Adipocyte (in vitro differentiated cells): ENCODE measurements at regions not wholly inside any gene's neighbourhood (a gene's known extent, or its start where the extent isn't known, plus 50 kb on each side); places are given as distances from the start of the nearest gene placed in this dataset.

ENCODE experiments used
- DNase-seq: peaks from one replicate; pipeline ENCODE4 v3.0.0-alpha.2; 2015; ENCODE audit warnings: low read depth
- H3K27me3 ChIP-seq: replicated peaks from 2 replicates; pipeline ENCODE4 v1.7.0; 2013; ENCODE audit warnings: mild to moderate bottlenecking, low read length, moderate library complexity; ENCODE audit not compliant: control insufficient read depth, insufficient read depth
- H3K36me3 ChIP-seq: 2 replicates; pipeline ENCODE4 v1.7.0; 2013; ENCODE audit warnings: low read length, mild to moderate bottlenecking, moderate library complexity; ENCODE audit not compliant: control insufficient read depth, insufficient read depth, severe bottlenecking
- H3K4me1 ChIP-seq: 2 replicates; pipeline ENCODE4 v1.7.0; 2013; ENCODE audit warnings: mild to moderate bottlenecking, low read length, moderate library complexity; ENCODE audit not compliant: control insufficient read depth, insufficient read depth
- H3K4me3 ChIP-seq: 2 replicates; pipeline ENCODE4 v1.7.0; 2013; ENCODE audit warnings: mild to moderate bottlenecking, low read length, moderate library complexity
- H3K9ac ChIP-seq: 2 replicates; pipeline ENCODE4 v1.7.0; 2013; ENCODE audit warnings: mild to moderate bottlenecking, low read length, moderate library complexity
- H3K9me3 ChIP-seq: 2 replicates; pipeline ENCODE4 v1.7.0; 2013; ENCODE audit warnings: mild to moderate bottlenecking, low read length, moderate library complexity; ENCODE audit not compliant: control insufficient read depth

DNA sequence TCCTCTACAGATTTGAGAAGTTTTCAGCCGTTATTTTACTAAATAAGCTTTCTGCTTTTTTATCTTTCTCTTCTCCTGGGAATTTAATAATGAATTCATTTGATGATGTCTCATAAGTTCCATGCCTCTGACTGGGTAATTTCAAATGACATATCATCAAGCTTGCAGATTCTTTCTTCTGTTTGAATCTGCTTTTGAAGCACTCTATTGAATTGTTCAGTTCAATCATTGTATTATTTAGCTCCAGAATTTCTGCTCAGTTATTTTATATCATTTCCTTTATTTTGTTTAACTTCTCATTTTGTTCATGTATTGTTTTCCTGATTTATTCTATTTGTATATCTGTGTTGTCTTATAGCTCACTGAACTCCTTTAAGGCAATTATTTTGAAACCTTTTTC is 196.9 kb upstream of the CNTNAP2 start:
- no peak overlapping the region for H3K9ac ChIP-seq
- H3K4me3 ChIP-seq = no peak overlapping the region
- H3K27me3 ChIP-seq = no peaks in the 10 kb centered on the region
- no peaks in the 10 kb centered on the region for H3K4me1 ChIP-seq
- no peaks in the 10 kb centered on the region for H3K36me3 ChIP-seq
- no peak for DNase-seq
- peaks cover 8% of the 10 kb centered on the region for H3K9me3 ChIP-seq

DNA sequence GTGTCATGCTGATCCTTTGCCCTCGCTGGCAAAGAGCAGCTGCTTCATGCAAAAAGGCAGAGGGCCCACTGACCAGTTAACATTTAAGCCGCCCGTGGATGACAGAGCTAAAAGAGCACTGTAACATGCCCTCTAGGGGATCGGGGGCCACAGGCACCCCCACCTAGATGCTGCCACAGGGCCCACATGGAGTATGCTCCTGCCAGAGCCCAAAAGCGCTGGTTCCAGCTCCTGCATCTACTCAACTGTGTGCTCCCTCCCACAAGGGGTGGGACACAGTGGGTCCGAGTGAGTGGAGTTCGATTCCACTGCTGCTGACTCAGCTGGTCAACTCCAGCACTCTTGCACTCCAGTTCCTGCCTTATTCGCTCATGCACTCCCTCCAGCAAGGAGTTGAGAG is 199.8 kb upstream of the CNTNAP2 start:
- Histone ChIP-seq H3K9me3 (peaks cover 8% of the 10 kb centered on the region), H3K4me1 (no peaks in the 10 kb centered on the region), H3K9ac (no peak overlapping the region), H3K27me3 (no peaks in the 10 kb centered on the region), H3K36me3 (no peaks in the 10 kb centered on the region), H3K4me3 (no peak overlapping the region)
- no peak for DNase-seq

DNA sequence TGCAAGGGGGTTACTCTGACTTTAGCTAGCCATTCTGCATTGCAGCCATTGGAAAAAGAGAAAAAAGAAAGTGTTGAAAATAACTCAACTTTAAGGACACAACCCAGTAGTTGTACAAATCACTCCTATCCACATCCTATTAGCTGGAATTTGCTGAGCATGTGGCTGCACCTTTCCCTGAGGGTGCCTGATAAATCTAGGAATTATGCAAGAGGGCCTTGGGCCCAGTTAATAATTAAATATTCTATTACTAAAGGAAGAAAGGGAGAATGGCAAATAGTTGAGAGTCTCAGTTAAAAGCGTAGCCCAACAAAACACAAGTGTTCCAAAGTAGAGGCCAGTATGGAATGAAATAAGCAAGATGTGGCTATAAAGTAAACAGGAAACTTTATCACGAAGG is 200.9 kb upstream of the CNTNAP2 start:
- peaks cover 8% of the 10 kb centered on the region for H3K9me3 ChIP-seq
- H3K27me3 ChIP-seq = no peaks in the 10 kb centered on the region
- no peak overlapping the region for H3K9ac ChIP-seq
- no peaks in the 10 kb centered on the region for H3K36me3 ChIP-seq
- no peak for DNase-seq
- H3K4me3 ChIP-seq = no peak overlapping the region
- no peaks in the 10 kb centered on the region for H3K4me1 ChIP-seq

DNA sequence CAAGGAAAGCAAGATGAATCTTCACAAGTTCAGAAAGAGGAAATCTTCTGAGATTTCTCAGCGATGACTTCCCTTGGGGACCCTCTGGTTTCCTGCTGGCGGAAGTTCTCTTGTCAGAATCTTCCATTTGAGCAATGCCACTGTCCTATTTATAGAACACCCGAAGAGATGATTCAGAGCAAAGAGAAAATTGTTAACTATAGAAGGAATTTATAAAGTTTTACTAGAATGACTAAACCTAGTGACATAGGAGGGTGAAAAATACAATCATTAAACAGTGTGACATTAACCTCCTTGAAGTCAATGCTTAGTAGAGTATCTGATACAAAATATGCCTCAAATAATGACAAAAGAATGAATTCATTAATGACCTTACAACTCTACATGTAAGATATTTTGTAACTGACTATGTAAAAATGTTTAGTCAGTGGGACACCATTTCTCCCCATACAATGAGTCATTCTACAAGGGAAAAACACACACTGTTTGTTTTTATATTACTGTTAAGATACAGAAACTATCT is 206.5 kb upstream of the CNTNAP2 start:
- Histone ChIP-seq H3K9ac (no peak overlapping the region), H3K4me3 (no peak overlapping the region), H3K4me1 (no peaks in the 10 kb centered on the region), H3K27me3 (no peaks in the 10 kb centered on the region), H3K9me3 (peaks cover 4% of the 10 kb centered on the region), H3K36me3 (no peaks in the 10 kb centered on the region)
- DNase-seq = no peak

DNA sequence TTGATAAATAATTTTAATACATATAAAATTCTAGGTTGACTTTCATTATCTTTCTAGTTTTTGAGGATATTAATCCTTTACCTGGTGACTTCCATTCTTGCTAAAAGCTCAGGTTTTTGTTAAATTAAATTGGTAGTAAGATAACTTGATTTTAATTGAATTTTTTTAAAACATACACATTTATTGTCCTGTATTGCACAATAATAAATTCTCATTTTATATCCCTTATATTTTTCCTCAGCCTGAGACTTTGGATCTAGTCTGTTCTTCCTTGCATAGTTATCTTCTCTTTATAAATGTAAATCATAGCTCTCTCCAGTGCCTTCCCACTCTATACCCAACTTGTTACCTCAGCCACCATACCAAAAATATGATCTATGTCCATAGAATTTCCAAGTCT is 212.9 kb upstream of the CNTNAP2 start:
- peaks cover under 1% of the 10 kb centered on the region for H3K9me3 ChIP-seq
- DNase-seq = no peak
- H3K9ac ChIP-seq = no peak overlapping the region
- H3K4me3 ChIP-seq = no peak overlapping the region
- H3K27me3 ChIP-seq = no peaks in the 10 kb centered on the region
- H3K4me1 ChIP-seq = no peaks in the 10 kb centered on the region
- H3K36me3 ChIP-seq = no peaks in the 10 kb centered on the region

DNA sequence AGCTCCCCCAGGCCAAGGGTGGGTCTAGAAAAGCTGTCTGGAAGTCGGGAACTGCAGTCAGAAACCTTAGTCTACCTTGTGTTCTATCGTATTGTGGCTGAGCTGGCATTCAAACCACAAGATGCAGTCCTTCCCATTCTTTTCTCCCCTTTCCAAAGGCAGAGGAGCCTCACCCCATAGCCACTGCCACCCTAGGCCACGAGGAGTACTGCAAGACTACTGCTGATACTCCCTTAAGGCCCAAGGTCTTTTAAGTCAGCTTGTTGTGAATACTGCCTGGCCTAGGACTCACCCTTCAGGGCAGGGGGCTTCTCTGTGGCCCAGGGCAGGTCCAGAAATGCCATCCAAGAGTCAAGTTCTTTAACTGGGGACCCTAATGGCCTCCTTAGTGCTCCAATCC is 214.5 kb upstream of the CNTNAP2 start:
- Histone ChIP-seq H3K4me3 (no peak overlapping the region), H3K9ac (no peak overlapping the region), H3K27me3 (no peaks in the 10 kb centered on the region), H3K36me3 (no peaks in the 10 kb centered on the region), H3K4me1 (no peaks in the 10 kb centered on the region), H3K9me3 (peaks cover 6% of the 10 kb centered on the region)
- DNase-seq = no peak

DNA sequence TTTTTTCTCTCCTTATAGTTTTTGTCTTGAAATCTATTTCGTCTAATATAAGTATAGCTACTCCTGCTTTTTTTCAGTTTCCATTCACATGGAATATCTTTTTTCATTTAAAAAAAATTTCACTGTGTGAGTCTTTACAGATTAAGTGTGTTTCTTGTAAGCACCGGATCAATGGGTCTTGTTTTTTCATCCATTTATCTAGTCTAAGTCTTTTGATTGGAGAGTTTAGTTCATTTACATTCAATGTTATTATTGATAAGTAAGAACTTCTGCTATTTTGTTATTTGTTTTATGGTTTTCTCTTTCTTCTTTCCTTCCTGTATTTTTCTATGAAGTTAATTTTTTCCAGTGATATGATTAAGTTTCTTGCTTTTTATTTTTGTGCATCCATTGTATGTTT is 216.7 kb upstream of the CNTNAP2 start:
- Histone ChIP-seq H3K36me3 (no peaks in the 10 kb centered on the region), H3K4me1 (no peaks in the 10 kb centered on the region), H3K4me3 (no peak overlapping the region), H3K9ac (no peak overlapping the region), H3K9me3 (peaks cover 6% of the 10 kb centered on the region), H3K27me3 (no peaks in the 10 kb centered on the region)
- no peak for DNase-seq

DNA sequence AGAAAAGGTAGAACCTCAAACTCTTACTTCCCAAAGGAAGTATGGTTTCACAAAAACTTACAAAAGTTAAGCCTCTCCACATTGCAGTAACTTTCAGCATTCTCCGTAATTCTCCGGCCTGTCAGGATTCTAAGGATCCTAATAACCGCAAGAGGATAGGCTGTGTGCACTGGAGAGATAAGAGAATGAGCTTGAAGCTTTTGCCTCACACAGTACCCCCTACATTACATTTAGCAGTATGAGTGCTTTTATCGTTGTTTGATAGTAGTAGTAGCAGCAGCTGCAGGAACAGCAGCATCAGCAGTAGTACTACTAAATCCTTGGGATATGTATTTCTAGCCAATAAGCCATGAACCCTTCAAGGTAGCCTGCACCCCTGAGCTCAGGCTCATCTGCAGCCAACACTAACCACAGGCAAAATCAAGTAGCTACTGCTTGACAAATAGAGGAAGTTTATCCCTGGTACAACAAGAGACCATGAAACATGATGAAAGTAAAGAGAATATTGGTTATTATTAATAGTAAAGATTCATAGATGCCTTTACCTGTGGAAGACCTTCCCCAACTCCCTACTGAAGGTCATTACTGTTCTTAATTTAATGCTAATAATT is 222.6 kb upstream of the CNTNAP2 start:
- no peaks in the 10 kb centered on the region for H3K27me3 ChIP-seq
- no peak overlapping the region for H3K9ac ChIP-seq
- H3K36me3 ChIP-seq = no peaks in the 10 kb centered on the region
- no peak for DNase-seq
- H3K4me3 ChIP-seq = no peak overlapping the region
- H3K4me1 ChIP-seq = no peaks in the 10 kb centered on the region
- peaks cover 8% of the 10 kb centered on the region for H3K9me3 ChIP-seq

DNA sequence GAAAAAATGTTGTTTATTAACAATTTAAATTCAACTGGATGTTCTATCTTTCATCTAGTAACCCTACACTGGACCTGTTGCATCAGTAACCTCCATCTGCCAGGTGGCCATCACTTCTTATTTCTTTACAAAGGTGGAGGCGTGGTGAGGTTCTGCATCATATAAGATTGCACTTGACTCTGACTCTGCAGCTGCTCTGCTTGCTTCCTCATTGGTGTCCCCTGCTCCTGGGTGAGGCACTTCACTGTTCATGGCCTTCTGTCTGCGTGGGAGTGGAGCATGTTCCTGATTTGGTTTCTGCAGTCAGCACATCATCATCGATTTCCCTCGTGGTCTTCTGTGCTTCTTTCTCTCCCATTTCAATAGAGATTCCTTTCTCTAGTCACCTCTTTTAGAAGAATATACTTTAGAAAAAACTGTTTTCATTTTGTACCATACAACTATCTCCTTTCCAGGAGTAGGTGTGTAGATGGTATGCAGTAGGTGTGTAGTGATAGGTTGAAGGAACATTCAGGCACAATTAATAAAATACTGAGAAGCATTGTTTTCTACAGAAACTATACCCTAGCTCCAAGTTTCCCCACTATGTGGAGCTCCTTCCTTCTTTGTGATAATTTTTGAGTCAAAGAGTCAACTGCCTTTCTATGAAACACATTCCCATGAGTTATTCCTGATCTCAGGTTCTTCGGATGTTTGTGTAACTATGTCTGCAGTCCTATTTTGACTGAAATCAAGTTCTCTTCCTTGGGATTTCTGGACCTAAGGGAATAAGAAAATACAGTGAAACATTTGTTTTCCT is 231.7 kb upstream of the CNTNAP2 start:
- no peak for DNase-seq
- no peak overlapping the region for H3K4me3 ChIP-seq
- H3K9me3 ChIP-seq = no peaks in the 10 kb centered on the region
- no peaks in the 10 kb centered on the region for H3K27me3 ChIP-seq
- H3K4me1 ChIP-seq = no peaks in the 10 kb centered on the region
- no peak overlapping the region for H3K9ac ChIP-seq
- no peaks in the 10 kb centered on the region for H3K36me3 ChIP-seq

DNA sequence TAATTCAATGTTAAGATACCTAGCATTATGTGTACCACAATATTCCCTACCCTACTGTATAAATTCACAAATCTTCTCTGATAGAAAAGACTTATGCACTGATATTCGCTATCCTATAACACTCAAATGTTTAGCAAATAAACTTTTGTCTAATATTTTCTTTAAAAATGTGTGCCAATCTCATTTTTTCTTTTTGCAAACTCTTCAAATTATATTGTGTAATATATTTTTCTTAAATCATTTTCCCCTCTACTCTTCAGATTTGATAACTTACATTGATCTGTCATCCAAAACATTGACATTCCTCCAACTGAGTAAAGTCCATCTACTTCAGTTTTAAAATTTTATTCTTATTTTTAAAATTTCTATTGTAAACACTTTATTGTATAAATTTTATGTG is 240.2 kb upstream of the CNTNAP2 start:
- H3K4me3 ChIP-seq = no peak overlapping the region
- DNase-seq = no peak
- peaks cover 2% of the 10 kb centered on the region for H3K9me3 ChIP-seq
- H3K9ac ChIP-seq = no peak overlapping the region
- H3K27me3 ChIP-seq = no peaks in the 10 kb centered on the region
- no peaks in the 10 kb centered on the region for H3K4me1 ChIP-seq
- no peaks in the 10 kb centered on the region for H3K36me3 ChIP-seq

DNA sequence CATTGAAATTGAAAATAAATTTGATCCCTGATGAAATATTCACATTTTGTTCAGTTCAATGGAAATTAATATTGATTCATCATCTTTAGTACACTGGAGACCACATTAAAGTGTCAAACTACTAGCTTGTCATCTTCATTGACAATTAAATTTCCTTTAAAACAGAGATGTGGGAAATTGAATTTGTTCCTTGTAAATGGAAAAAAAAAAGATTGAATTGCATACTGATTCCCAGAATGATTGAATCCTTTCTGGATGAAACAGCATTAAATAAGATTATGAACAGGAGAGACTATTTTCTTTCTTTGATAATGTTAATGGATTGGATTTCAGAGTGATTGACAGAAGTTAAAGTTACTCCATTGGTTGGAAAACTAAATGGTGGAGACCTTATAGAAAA is 241.3 kb upstream of the CNTNAP2 start:
- DNase-seq = no peak
- H3K4me3 ChIP-seq = no peak overlapping the region
- no peaks in the 10 kb centered on the region for H3K4me1 ChIP-seq
- no peaks in the 10 kb centered on the region for H3K36me3 ChIP-seq
- peaks cover 2% of the 10 kb centered on the region for H3K9me3 ChIP-seq
- H3K27me3 ChIP-seq = no peaks in the 10 kb centered on the region
- no peak overlapping the region for H3K9ac ChIP-seq
